Ovary (tissue), 3 donors: ENCODE measurements at regions not wholly inside any gene's neighbourhood (a gene's known extent, or its start where the extent isn't known, plus 50 kb on each side); places are given as distances from the start of the nearest gene placed in this dataset.

Experiments
- CTCF ChIP-seq, 3 donors: fragments of 450-650 bp in 2 of 3; fragments of 200-600 bp in 1 of 3; IDR thresholded peaks; one replicate each; pipeline versions ENCODE4 v1.5.1 to v1.8.0; 2016 to 2022; ENCODE audit warnings: antibody characterized with exemption in 3 of 3, mild to moderate bottlenecking in 1 of 3
- POLR2A ChIP-seq: fragments of 450-650 bp; IDR thresholded peaks from one replicate; pipeline ENCODE4 v1.6.1; 2017; ENCODE audit warnings: antibody characterized with exemption, mild to moderate bottlenecking, moderate library complexity
- donor health status: DM: no; HTN: no; CAD: no.

DNA sequence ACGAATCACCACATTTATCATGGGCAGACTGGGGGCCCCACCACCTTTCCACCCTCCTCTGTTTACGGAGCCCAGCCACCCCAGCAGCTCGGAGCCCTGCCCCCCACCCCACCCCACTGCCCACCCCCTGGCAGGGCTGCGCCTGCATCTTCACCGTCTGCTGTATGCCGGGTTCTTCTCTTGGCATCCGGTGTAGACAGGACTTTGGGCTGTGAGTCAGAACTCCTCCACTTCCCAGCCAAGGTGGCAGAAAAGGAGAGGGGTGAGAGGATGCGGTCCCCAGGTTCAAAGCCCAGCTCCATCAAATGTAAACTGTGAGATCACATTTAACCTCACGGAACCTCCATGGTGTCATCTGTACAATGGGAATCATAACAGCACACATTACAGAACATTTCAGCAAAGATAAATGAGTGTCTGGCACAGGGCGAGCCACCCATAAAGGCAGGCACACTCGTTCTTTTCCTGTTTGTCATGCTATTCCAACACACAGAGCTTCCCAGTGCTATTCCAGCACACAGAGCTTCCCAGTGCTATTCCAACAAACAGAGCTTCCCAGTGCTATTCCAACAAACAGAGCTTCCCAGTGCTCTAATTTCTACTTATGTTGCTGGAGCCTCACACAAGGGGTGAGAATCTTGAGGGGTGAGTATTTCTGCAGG lies 292.7 kb upstream of the RTL1 start:
- TF ChIP-seq POLR2A: no peak
- no peak for TF ChIP-seq CTCF (IDR thresholded peaks at IDR 0.05)
